ENCODE measurements at regions not wholly inside any gene's neighbourhood (a gene's known extent, or its start where the extent isn't known, plus 50 kb on each side); places are given as distances from the start of the nearest gene placed in this dataset.

GRCh38 chr2:157043786-157044185 lies 213.7 kb upstream of the GALNT5 start:
- no peak for TF ChIP-seq MAX (IDR thresholded peaks at IDR 0.05)
- no peak for TF ChIP-seq RAD21 (IDR thresholded peaks at IDR 0.05; ENCODE audit: low read depth)
- no peak for TF ChIP-seq TCF12 (IDR thresholded peaks at IDR 0.05; ENCODE audit: low read depth)
- TF ChIP-seq USF1 (IDR thresholded peaks at IDR 0.05): no peak
- no peak for TF ChIP-seq TAF1 (IDR thresholded peaks at IDR 0.05; ENCODE audit: low read depth)
- no peak for TF ChIP-seq CREB1 (IDR thresholded peaks at IDR 0.05; ENCODE audit: low read depth)
- no peak for TF ChIP-seq REST (IDR thresholded peaks at IDR 0.05; ENCODE audit: low read depth)
- TF ChIP-seq TEAD4 (IDR thresholded peaks at IDR 0.05): no peak
- no peak for TF ChIP-seq EGR1 (IDR thresholded peaks at IDR 0.05)
- no peak for TF ChIP-seq NFIC (IDR thresholded peaks at IDR 0.05)
- no peak for TF ChIP-seq FOXM1 (IDR thresholded peaks at IDR 0.05; ENCODE audit: borderline replicate concordance, low read depth)
